ENCODE measurements at regions not wholly inside any gene's neighbourhood (a gene's known extent, or its start where the extent isn't known, plus 50 kb on each side); places are given as distances from the start of the nearest gene placed in this dataset.
"Not testable (repeated sequence)": the region's sequence is repeated elsewhere in the genome, so short reads cannot be mapped to it uniquely, and the experiment has no call there.

DNA sequence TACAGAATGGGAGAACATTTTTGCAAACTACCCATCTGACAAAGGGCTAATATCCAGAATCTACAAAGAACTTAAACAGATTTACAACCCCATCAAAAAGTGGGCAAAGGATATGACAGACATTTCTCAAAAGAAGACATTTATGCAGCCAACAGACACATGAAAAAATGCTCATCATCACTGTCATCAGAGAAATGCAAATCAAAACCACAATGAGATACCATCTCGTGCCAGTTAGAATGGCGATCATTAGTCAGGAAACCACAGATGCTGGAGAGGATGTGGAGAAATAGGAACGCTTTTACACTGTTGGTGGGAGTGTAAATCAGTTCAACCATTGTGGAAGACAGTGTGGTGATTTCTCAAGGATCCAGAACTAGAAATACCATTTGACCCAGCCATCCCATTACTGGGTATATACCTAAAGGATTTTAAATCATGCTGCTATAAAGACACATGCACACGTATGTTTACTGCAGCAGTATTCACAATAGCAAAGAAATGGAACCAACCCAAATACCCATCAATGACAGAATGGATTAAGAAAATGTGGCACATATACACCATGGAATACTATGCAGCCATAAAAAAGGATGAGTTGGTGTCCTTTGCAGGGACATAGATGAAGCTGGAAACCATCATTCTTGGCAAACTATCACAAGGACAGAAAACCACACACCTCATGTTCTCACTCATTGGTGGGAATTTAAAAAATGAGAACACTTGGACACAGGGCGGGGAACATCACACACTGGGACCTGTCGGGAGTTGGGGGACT is 317.7 kb upstream of the THBS1 start:
- not testable (repeated sequence) for DNase-seq

DNA sequence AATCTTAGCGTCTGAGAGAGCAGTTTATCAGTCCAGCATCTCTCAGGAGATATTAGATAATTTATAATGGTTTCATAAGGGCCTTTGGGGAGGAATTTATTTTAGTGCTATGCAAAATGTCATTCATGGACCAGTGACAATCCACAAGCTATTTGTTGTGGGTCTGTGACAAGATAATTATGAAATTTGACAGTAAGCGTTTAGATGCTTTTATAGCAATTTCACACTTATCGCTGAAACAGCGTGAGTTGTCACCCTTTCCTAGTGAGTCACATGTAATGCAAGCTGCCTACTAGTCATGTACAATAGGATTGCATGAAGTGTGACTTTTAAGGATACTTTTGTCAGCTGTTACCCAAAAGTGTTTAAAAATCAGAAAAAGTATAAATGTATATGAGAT is 315.6 kb upstream of the THBS1 start:
- no peak for DNase-seq

DNA sequence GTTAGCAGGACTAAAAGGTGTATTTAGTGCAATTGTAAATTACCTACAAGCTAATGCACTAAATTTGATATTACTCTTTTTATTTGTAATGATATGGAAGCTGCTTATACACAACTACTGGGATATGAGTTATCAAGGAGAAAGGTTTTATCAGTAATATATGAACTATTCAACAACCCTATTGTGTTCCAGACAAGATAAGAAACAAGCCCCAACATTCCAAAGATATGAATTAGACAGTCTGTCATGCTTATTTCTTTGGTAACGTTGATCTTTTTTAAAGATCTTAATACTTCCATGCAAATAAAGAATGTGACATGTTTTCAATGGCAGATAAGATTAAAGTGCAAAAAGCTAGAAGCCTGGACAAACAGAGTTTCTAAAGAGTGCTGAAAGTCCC is 314.0 kb upstream of the THBS1 start:
- DNase-seq: no peak

DNA sequence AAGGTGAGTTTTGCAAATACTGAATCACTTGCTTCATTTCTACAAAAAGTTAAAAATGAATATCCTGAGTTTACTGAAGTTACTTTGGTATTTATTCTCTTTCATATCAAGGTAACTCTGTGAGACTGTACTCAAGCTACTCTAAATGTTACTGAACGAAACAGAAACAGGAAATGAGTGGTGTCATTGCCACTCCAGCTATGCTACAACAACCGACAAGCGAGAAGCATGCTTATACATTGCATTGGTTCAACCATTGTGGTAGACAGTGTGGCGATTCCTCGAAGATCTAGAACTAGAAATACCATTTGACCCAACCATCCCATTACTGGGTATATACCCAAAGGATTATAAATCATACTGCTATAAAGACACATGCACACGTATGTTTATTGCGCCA is 313.2 kb upstream of the THBS1 start:
- DNase-seq: no peak

DNA sequence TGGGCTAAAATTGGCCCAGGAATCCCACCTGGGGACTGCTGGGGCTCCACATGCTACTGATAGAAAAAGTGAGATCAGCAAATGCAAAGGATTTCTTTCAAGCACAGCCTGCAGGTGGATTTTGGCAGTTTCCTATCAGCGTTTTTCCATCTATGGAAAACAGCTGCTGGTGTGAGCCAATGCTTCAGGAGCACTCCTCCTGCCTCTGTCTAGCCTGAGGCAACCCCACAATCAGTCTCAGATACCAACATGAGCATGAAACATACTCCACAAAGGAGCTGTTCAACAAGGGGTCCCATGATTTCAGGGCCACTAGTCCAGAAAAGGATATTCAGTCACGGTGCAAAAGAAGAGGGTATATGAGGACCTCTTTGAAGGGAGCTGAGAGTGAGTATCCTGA is 311.5 kb upstream of the THBS1 start:
- DNase-seq: no peak

DNA sequence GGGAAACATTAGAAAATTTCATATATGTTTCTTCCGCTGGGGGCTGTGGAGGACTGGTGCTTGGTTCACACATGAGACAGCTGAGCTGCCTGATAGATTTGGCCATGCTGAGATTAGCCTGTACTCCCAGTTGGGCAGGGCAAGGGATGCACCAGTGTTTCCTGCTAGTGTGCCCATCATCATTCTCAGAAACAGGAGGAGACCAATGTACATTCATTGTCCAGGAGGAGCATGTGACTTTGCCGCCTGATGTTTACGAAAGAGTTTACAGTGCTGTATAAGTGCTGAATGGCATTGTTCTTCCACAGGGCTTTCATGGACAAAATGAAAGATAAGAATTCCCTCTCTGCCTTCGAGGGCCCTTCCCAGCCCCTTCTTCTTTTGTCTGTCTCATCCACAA is 311.1 kb upstream of the THBS1 start:
- no peak for DNase-seq

DNA sequence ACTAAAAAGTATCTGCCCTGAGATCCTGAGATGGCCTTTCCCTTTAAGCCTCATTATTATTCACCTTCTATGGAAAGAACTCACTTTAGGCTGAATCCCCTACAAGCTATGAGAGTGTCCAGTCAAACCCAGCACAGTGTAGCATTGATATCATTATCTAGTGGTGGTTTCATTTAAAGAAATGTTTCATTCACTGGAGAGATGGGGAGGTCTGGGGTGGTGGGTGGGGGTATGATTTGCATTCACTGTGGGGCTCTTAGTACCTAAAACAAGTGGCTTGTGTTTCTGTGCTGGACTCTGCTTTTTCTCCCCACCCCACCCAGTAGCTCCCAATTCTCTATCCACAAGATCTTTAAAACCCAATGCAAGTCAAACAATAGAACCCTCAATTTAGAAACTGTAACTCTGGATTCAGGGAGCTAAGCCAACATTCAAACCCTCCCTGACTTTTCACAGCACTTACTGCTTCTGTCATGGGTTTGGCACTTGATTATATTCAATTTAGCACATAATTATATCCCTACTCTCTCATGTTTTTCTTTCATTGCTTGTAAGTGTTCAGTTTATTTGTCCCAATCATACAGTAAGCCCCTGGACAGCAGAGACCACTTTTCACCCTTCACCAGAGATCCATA is 310.5 kb upstream of the THBS1 start:
- DNase-seq: no peak

DNA sequence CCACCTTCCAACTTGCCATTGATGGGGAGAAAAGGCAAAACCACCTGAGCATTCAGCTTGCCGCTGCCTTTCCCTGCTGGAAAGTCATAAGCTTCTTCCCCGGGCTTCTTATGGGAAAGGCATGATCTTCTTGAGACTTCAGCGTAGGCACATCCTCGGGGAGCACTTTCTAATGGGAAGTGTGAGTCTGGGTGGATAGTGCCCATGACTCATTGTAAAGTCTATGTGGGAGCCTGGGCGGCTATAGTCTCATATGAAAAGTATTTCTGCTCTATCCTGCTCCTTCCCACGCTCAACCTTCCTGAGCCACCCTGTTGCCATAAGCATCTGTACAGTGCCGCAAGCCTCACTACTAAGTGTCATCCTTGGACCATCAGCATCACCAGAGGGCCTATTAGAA is 309.9 kb upstream of the THBS1 start:
- no peak for DNase-seq

DNA sequence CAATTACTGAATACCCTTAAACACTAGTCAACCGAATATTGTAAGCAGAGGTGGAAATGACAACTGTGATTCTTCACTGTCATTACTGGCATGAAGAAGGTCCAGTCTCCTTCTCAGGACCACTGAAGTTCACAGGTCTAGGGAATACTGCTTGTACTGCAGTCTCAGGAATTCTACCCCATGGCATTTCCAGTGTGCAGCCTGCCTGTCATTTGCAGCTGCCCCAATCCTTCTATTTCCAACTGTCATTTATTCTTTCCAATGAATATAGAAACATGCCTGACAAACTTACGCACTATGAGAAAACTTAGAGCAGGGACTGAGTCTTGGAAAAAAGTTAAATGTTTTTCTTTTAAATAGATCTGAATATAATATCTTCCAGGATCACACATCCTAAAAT is 308.0 kb upstream of the THBS1 start:
- no peak for DNase-seq

DNA sequence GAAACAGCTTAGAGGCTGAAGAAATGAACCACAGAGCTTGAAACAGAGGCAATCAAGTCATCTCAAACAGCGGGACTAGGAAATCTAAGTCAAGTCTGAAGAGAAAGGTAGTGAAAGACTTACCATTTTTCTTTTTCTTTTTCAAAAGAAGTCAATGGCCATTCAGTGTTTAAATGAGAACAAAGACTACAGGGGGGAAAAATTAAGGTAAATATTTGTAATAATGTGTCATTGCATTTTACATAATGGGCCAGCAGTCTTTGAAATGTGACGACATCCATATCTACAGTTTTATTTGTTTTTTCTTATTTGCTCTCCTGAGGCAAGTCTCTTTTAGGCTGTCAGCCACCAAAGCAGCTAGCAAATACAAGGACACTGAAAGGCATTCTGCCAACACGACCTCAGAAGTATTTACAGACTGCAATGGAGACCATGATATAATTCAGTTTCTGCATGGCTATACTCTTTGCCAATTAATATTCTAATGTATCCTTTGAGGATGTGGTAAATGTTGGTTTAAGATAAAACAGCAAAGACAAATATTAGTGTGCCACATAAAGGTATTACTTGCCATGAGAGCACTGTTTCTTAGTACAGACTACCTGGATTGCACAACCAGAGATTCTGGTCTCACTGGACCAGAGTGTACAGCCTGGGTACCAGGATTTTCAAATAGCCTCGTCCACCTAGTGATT is 307.0 kb upstream of the THBS1 start:
- no peak for DNase-seq

DNA sequence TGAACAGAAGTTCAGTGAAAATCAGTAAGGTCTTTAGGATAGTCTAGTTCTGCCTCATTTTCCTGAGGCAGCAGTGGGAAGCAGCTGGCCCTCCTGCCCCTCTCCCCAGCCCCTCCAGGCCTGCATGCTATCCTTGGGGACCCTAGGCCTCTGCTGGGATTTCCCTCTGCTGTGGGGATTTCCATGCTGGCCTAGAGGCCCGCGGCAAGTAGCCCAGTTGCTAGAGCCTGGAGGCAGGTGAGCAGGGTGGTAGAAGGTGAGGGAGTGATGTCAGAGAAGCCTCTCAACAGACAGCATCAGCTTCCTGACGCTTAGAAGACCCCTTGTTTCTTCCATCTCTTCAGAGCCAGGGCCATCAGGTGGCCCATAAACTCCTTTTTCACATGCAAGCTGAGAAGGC is 305.8 kb upstream of the THBS1 start:
- no peak for DNase-seq

DNA sequence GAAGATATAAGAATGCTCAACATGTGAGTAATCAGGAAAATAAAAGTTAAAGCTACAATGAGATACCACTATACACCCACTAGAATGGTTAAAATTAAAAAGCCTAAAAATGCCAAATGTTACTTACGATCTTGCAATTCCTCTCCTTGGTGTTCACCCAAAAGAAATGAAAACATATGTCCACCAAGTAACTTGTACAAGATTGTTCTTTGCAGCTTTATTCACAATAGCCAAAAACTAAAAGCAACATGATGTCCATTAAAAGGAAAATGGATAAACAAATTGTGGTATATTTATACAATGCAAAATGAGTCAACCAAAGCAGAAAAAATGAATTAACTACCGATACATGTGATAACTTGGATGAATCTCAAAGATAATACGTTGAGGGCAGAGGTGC is 301.6 kb upstream of the THBS1 start:
- no peak for DNase-seq

DNA sequence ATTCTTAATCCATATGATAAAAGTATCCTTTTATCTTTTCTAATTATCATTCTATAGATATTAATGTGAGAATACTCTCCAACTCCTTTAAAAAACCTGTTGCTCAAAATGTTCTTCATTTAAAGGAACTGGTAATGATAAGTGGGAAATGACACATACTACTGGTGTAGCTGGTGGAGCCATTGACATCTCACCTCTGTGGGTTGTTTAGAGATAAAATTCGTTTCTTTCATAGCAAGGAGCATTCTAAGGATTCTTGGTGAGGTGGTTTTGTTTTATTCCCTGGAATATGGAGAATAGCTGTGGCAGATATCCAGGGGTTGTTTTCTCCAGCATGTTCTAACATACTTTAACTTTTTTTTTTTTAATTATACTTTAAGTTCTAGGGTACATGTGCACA is 299.8 kb upstream of the THBS1 start:
- no peak for DNase-seq

DNA sequence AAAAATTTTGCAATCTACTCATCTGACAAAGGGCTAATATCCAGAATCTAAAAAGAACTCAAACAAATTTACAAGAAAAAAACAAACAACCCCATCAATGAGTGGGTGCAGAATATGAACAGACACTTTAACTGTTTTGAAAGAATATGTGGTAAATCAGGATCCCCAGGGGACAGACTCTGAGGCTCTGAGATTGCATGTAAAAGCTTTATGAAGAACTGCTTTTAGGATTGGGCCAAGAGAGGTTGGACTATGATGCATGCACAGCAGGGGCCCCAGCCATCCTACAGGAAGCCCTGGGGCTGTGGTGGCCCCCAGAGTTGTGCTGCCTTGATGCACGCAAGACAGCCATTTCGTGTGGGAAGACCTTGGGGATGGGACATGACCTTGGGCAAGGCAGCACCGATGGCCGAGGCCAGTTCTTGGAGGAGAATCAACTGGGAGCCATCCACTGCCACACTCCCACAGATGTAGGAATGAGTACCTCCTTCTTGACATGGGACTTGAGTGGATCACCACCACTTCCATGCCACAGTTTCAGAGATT is 298.1 kb upstream of the THBS1 start:
- no peak for DNase-seq

DNA sequence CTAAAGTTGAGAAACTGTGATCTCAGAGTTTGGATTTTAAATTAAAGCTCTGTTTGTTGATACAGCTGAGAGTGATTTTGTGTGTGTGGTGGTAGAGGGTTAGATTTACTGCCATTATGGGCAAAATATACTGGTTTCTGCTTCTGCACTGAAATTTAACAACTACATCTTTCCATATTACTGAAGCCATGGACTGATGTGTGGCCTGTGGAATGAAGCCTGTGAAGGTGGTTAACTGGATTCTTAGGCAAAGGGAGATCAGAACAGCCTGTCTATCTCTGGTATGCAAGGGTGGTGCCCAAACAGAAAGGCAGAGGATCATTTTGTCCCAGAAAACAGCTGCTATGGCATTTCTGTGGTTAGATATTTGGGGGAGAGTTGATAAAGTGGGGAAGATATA is 297.3 kb upstream of the THBS1 start:
- DNase-seq: no peak

DNA sequence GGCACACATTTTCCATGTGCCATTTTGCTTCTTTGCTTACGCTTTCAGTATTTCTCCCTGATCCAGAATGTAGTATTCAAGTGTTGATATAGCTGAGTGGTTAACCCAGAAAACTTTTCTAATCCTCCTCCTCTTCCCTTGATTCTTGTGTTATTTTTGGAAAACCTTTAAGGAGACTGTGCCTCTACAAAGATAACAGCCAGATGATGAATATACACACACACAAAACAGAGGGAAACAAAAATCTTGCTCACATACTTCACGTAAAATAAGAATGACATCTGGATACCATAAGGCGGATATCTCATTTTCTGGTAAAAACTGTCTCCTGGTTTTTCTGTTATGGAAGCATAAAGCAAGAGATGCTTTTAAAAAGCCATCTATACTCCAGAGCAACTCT is 295.8 kb upstream of the THBS1 start:
- DNase-seq: no peak

DNA sequence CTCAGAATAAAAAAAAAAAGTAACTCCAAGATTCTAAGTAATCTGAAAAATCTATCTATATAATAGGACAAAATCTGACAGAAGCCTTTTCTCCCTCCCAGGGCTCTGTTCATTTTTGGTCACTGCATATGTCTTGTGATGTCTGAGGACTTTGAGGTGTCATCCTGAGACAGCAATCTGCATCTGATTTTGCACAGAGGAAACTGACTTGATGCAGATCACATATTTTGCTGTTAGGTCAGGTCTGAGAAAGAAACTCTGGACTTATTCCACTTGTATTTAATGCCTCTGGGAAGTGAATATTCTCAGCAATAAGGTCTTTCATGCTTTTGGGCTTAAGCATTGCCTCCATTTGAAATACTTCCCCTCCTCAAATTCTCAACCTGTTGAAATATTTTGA is 295.2 kb upstream of the THBS1 start:
- DNase-seq: no peak

DNA sequence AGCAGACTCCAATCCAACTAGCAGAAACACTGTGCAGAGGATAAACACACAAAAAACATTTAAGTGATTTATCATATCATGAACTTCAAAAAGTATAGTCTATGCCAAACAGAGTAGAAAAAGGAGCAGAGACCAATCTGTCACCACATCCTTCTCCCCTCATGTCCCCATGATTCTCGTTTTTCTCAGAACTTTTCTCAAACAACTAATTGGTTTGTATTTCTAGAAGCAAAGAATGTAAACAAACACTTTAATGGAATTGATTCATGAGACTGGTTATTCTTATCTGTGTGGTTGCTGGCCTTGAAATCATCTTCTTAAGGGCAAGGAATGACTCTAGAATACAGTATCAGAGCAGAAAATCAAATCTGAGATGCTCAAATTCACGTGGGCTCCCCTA is 294.2 kb upstream of the THBS1 start:
- no peak for DNase-seq

DNA sequence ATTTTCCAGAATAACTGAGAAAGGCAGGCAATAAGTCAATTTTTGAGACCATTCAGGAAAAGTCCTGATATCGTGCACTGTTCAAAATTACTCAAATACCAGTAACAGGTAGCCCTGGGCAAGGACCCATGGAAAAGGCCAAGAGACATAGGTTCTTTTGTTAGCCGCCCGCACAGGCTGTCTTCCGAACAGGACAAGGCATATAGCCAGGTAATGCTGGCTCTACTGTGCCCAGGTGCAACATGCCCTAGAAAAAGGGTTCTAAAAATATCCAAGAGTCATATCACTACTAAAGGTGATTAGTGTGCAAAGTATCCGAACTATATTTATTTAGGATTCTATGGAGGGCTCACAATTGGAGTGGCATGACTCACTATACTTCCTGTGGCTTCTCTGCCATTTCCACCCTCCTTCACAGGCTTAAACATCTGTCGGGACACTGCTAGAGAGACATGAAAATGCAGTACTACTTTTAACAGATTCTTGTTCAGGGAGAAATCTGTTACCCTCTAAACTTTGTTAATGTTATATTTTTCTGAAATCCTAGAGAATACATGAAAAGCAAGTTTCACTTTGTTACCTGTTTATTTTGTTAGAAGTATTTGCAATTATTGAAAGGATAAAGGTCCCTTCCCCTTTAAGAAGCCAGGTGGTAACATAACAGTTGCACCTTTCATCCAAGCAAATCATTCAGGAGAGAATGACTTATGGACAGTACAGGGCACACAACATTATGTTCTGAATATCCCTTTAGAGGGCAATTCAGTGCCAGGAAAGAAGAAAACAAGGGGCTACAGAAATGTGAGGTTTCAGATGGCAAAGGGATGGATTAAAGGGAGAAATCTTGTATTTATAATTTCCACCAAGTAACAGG is 293.3 kb upstream of the THBS1 start:
- no peak for DNase-seq

DNA sequence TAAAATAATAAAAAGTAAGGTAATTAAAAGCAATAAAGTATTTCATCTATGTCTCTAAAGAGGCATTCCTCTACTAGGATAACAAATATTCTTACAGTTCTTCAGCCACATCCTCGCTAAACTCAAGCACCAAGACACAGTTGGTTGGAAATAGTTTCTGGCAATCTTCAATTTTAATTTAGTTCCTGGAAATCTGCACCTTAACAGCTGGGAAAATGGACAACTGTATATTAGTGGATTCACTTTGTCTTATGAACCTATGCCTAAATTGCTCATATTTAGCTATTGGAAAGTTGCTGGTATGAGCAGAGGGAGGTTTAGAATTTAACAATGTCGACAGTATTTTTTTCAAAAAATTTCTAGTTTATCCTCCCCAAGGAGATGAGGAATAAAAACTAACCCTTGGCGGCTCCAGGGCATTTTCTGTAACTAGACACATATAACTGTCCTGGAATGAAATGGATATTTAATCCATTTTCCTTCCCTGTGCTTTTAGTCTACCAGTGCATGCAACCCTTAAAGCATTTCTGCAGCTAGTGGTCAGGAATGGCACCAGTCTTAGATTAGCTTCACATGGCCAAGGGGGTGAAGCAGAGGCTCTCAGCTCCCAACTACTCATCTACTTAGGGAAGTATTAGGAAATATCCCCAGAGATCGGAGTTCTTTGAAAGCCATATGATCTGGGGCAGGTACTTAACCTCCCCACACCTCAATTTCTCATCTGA is 290.0 kb upstream of the THBS1 start:
- no peak for DNase-seq

DNA sequence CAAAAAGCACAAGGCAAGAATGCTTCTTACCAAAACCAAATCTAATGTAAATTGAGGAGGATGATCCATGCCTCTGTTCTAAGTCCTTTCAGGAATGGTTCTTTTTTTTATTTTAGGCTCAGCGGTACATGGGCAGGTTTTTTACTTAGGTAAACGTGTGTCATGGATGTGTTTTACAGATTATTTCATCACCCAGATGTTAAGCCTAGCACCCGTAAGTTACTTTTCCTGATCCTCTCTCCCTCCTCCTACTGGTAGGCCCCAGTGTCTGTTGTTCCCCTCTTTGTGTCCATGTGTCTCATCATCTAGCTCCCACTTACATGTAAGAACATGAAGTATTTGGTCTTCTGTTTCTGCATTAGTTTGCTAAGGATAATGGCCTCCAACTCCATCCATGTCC is 289.2 kb upstream of the THBS1 start:
- DNase-seq: no peak

DNA sequence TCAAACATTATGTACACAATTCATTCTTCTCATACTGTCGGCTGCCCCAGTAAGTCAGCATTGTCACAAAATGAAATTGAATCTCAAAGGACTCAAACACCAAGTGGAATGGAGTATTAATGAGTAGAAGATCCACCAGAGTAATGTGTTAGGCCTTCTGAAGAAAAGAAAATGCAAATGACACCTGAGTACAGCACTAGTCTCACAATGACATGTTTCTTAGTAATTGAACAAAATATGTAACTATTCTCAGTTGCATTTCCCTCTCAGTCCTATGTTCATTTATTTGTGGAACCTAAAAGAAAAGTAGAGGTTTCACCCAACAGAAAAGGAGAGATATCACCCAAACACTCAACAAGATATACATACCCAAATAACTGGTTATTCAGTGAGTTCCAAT is 283.9 kb upstream of the THBS1 start:
- DNase-seq: no peak

All from activated CD8-positive, alpha-beta memory T cell treated with anti-CD3 and anti-CD28 coated beads, Interleukin-2, amount 50 U/mL, for 48 hours (primary cell).